GM12878 (cell line): ENCODE measurements at regions not wholly inside any gene's neighbourhood (a gene's known extent, or its start where the extent isn't known, plus 50 kb on each side); places are given as distances from the start of the nearest gene placed in this dataset.

ENCODE experiments used
- ATAC-seq: fragments of 200-7000 bp; cut with Tn5 transposase; 3 replicates; pipeline ENCODE4 v1.9.1; 2020; ENCODE audit warnings: mild to moderate bottlenecking, moderate library complexity
- BruUV-seq: library from RNA; stranded (reverse); fragments of 400-500 nt; replicated peaks from 2 replicates; lab custom pipeline; 2021; lab: Mats Ljungman, UMichigan
- CTCF ChIA-PET: fragments of 300-600 bp; sonication (Branson Sonifier 250); formaldehyde crosslinking; extraction: SDS; loops from one replicate; lab custom pipeline; 2021; ENCODE audit warnings: inconsistent platforms; lab: Yijun Ruan, JAX
- POLR2A ChIA-PET: fragments of 350-600 bp; formaldehyde crosslinking; extraction: SDS; loops from one replicate; lab custom pipeline; 2021; ENCODE audit warnings: inconsistent platforms; lab: Charles Lee
- RAD21 ChIA-PET: fragments of 300-600 bp; sonication (Branson Sonifier 250); formaldehyde crosslinking; loops from one replicate; lab custom pipeline; 2023; ENCODE audit warnings: antibody characterized with exemption; ENCODE audit not compliant: unreplicated experiment; lab: Charles Lee
- SMC1A ChIA-PET: fragments of 300-600 bp; sonication (Branson Sonifier 250); formaldehyde crosslinking; loops from one replicate; lab custom pipeline; 2023; ENCODE audit not compliant: unreplicated experiment, uncharacterized antibody; lab: Charles Lee
- DNase-seq: peaks from one replicate; pipeline ENCODE4 v3.0.0-alpha.2; 2011; ENCODE audit warnings: low read depth, low spot score
- FAIRE-seq: peaks from 3 replicates; lab custom pipeline; 2011; peaks lifted over from hg19 to GRCh38; lab: Jason Lieb, UNC
- H2AFZ ChIP-seq: 2 replicates; pipeline ENCODE4 v1.6.0; 2011; ENCODE audit warnings: low read depth, low read length, control low read depth; ENCODE audit not compliant: control insufficient read depth
- H3K27ac ChIP-seq: 2 replicates; pipeline ENCODE4 v1.5.1; 2011; ENCODE audit warnings: control low read depth; ENCODE audit not compliant: control insufficient read depth, insufficient read depth
- H3K27me3 ChIP-seq, 2 experiments: replicated peaks in 1 of 2; 2 replicates each; pipeline versions ENCODE4 v1.6.0 to v1.6.1; 2011; ENCODE audit warnings: low read length in 1 of 2; ENCODE audit not compliant: control insufficient read depth in 2 of 2, insufficient read depth in 2 of 2
- H3K36me3 ChIP-seq, 2 experiments: 2 replicates each; pipeline ENCODE4 v1.5.1; 2011; ENCODE audit warnings: low read length in 1 of 2; ENCODE audit not compliant: control insufficient read depth in 2 of 2, insufficient read depth in 2 of 2
- H3K4me1 ChIP-seq: 2 replicates; pipeline ENCODE4 v1.6.1; 2011; ENCODE audit warnings: mild to moderate bottlenecking, low read length, moderate library complexity, mixed read lengths; ENCODE audit not compliant: control insufficient read depth, insufficient read depth
- H3K4me2 ChIP-seq: 2 replicates; pipeline ENCODE4 v1.6.0; 2011; ENCODE audit warnings: control low read depth; ENCODE audit not compliant: control insufficient read depth, insufficient read depth
- H3K4me3 ChIP-seq: fragments of 200-600 bp; sonication (generic); 2 replicates; pipeline ENCODE4 v1.5.1; 2016
- H3K79me2 ChIP-seq: 2 replicates; pipeline ENCODE4 v1.6.0; 2011; ENCODE audit warnings: low read length; ENCODE audit not compliant: control insufficient read depth, insufficient read depth
- H3K9ac ChIP-seq: 2 replicates; pipeline ENCODE4 v1.8.0; 2011; ENCODE audit warnings: low read length, control low read depth, mixed read lengths; ENCODE audit not compliant: control insufficient read depth, insufficient read depth
- H3K9me3 ChIP-seq: replicated peaks from 3 replicates; pipeline ENCODE4 v1.5.1; 2011; ENCODE audit warnings: mild to moderate bottlenecking, low read length; ENCODE audit not compliant: control insufficient read depth, insufficient read depth
- H4K20me1 ChIP-seq: 2 replicates; pipeline ENCODE4 v1.6.0; 2011; ENCODE audit not compliant: control insufficient read depth, insufficient read depth
- EGR1 ChIP-seq, 2 experiments: IDR thresholded peaks; 1 replicate in 1 of 2; 2 replicates in 1 of 2; pipeline ENCODE4 v1.6.1; 2011 to 2012; ENCODE audit warnings: low read depth in 2 of 2, low read length in 2 of 2, borderline replicate concordance in 1 of 2, mild to moderate bottlenecking in 1 of 2, moderate library complexity in 1 of 2
- HCFC1 ChIP-seq: fragments of 150-350 bp; IDR thresholded peaks from 2 replicates; pipeline ENCODE4 v1.6.1; 2014; ENCODE audit warnings: low read length
- HDAC2 ChIP-seq: fragments of 200-600 bp; sonication (generic); IDR thresholded peaks from 2 replicates; pipeline ENCODE4 v1.6.1; 2017
- HDAC6 ChIP-seq: fragments of 200-600 bp; sonication (generic); IDR thresholded peaks from one replicate; pipeline ENCODE4 v1.8.0; 2017; ENCODE audit warnings: antibody characterized with exemption; ENCODE audit not compliant: unreplicated experiment
- KAT2A ChIP-seq: conservative IDR thresholded peaks from 2 replicates; pipeline ENCODE4 v1.6.1; 2011; ENCODE audit warnings: low read depth, low read length; ENCODE audit not compliant: control insufficient read depth
- MXI1 ChIP-seq: fragments of 150-350 bp; IDR thresholded peaks from 2 replicates; pipeline ENCODE4 v1.6.1; 2011; ENCODE audit warnings: low read depth, mild to moderate bottlenecking, inconsistent platforms, low read length, improper control_type of control experiment
- MYB ChIP-seq: fragments of 150-350 bp; IDR thresholded peaks from 2 replicates; pipeline ENCODE4 v1.6.1; 2014; ENCODE audit warnings: mild to moderate bottlenecking, low read depth, low read length, borderline replicate concordance
- RAD51 ChIP-seq: fragments of 450-650 bp; IDR thresholded peaks from 2 replicates; pipeline ENCODE4 v1.6.1; 2016; ENCODE audit warnings: moderate library complexity, mild to moderate bottlenecking, inconsistent platforms
- RB1 ChIP-seq: fragments of 450-650 bp; formaldehyde crosslinking; IDR thresholded peaks from 2 replicates; pipeline ENCODE4 v1.6.1; 2017; ENCODE audit warnings: mild to moderate bottlenecking, borderline replicate concordance
- SMAD1 ChIP-seq: fragments of 450-650 bp; IDR thresholded peaks from 2 replicates; pipeline ENCODE4 v1.6.1; 2018; ENCODE audit warnings: mild to moderate bottlenecking, low read depth; ENCODE audit not compliant: partially characterized antibody
- SMARCA5 ChIP-seq: fragments of 450-650 bp; IDR thresholded peaks from 2 replicates; pipeline ENCODE4 v1.6.1; 2017; ENCODE audit warnings: mild to moderate bottlenecking
- STAT1 ChIP-seq: fragments of 450-650 bp; conservative IDR thresholded peaks from 2 replicates; pipeline ENCODE4 v1.6.1; 2014; ENCODE audit warnings: antibody characterized with exemption, mild to moderate bottlenecking
- WGBS: methylation state at CpG from one replicate; pipeline ENCODE4 v1.1.6; 2016; ENCODE audit warnings: low lambda C conversion rate; ENCODE audit not compliant: insufficient replicate concordance, insufficient coverage; ENCODE audit errors: missing lambda C conversion rate; 5-methylcytosine and 5-hydroxymethylcytosine counted together
- in situ Hi-C: fragments of 300-500 bp; cut with MboI; formaldehyde crosslinking; loops from 9 replicates; pipeline ENCODE4 v1.14.3; 2018; ENCODE audit warnings: mixed read lengths
- intact Hi-C: fragments of 100-400 bp; cut with micrococcal nuclease; formaldehyde crosslinking; loops from one replicate; pipeline ENCODE4 v1.14.2; 2022; ENCODE audit not compliant: unreplicated experiment
- TF ChIP-seq, protein P1 (sequence below): fragments of 450-650 bp; IDR thresholded peaks from 2 replicates; pipeline ENCODE4 v1.6.1; 2017; ENCODE audit warnings: antibody characterized with exemption, mild to moderate bottlenecking, moderate library complexity

DNA sequence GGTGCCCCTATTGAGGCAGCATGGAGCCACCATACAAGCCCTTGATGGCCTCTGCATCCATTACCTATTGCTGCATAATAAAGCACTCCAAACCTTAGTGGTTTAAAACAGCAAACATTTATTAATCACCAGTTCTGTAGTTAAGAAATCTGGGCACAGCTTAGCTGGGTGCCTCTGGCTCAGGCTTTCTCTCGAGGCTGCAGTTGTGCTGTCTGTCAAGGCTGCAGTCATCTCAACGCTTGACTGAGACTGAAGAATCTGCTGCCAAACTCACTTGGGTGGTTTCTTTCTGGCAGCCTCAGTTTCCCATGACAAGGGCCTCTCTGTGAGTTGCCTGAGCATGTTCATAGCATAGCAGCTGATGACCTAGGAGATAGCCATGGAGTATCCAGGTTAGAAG, 207.4 kb upstream of the LRFN2 start:
- in situ Hi-C loops, result no loop called here
- SMC1A ChIA-PET, result interaction anchor here (1.2 kb wide), 1 partner anchor 102 kb away, joined by 3 read pairs; no protein-coding TSS in a partner anchor

More for the DNA sequence above, 207.4 kb upstream of the LRFN2 start:
- TF ChIP-seq EGR1 (IDR thresholded peaks at IDR 0.05; ENCODE audit: borderline replicate concordance in 1 of 2, low read depth in 2 of 2, low read length in 2 of 2) (no peak), SMARCA5 (no peak), KAT2A (no peak), RB1 (no peak), MYB (no peak), STAT1 (no peak), HDAC2 (no peak), SMAD1 (no peak), MXI1 (no peak), HCFC1 (no peak), HDAC6 (no peak), RAD51 (no peak)
- TF ChIP-seq, protein P1, sequence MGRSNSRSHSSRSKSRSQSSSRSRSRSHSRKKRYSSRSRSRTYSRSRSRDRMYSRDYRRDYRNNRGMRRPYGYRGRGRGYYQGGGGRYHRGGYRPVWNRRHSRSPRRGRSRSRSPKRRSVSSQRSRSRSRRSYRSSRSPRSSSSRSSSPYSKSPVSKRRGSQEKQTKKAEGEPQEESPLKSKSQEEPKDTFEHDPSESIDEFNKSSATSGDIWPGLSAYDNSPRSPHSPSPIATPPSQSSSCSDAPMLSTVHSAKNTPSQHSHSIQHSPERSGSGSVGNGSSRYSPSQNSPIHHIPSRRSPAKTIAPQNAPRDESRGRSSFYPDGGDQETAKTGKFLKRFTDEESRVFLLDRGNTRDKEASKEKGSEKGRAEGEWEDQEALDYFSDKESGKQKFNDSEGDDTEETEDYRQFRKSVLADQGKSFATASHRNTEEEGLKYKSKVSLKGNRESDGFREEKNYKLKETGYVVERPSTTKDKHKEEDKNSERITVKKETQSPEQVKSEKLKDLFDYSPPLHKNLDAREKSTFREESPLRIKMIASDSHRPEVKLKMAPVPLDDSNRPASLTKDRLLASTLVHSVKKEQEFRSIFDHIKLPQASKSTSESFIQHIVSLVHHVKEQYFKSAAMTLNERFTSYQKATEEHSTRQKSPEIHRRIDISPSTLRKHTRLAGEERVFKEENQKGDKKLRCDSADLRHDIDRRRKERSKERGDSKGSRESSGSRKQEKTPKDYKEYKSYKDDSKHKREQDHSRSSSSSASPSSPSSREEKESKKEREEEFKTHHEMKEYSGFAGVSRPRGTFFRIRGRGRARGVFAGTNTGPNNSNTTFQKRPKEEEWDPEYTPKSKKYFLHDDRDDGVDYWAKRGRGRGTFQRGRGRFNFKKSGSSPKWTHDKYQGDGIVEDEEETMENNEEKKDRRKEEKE, result no peak
- BruUV-seq, result no TSS peak
- no peak for ATAC-seq
- 5% methylated on average over 2 of the region's 2 CpGs for WGBS
- H3K4me2 ChIP-seq, result no peak overlapping the region
- H3K36me3 ChIP-seq, result no peaks in the 10 kb centered on the region
- no peaks in the 10 kb centered on the region for H3K9me3 ChIP-seq
- no peak overlapping the region for H3K4me3 ChIP-seq
- ChIA-PET POLR2A (no interaction called here), CTCF (no interaction called here), RAD21 (no interaction called here)
- peaks cover under 1% of the 10 kb centered on the region for H3K4me1 ChIP-seq
- no peak overlapping the region for H3K27ac ChIP-seq
- no peak for FAIRE-seq
- DNase-seq, result no peak
- no peak overlapping the region for H3K9ac ChIP-seq
- no peak overlapping the region for H2AFZ ChIP-seq
- H4K20me1 ChIP-seq, result no peaks in the 10 kb centered on the region
- 0 out of 4 replicates have a peak, but pooled peaks cover 0 to 4% of the 10 kb centered on the region in 2 experiments for H3K27me3 ChIP-seq
- H3K79me2 ChIP-seq, result no peaks in the 10 kb centered on the region
- intact Hi-C loops, result no loop called here
